ENCODE measurements at regions not wholly inside any gene's neighbourhood (a gene's known extent, or its start where the extent isn't known, plus 50 kb on each side); places are given as distances from the start of the nearest gene placed in this dataset.
"Not testable (repeated sequence)": the region's sequence is repeated elsewhere in the genome, so short reads cannot be mapped to it uniquely, and the experiment has no call there.

GRCh38 chr4:117588771-117589170 is 445.5 kb upstream of the NDST3 start:
- Histone ChIP-seq H3K4me3 (ENCODE audit: low read length) (no peak overlapping the region), H3F3A (ENCODE audit: insufficient read depth, low read length, poor library complexity, severe bottlenecking) (no peaks in the 10 kb centered on the region), H3K9me3 (ENCODE audit: low read length) (no peaks in the 10 kb centered on the region), H3K9me2 (ENCODE audit: insufficient read depth, low read length) (no peaks in the 10 kb centered on the region), H3K9ac (ENCODE audit: low read length) (no peak overlapping the region), H3K4me2 (ENCODE audit: low read length) (no peak overlapping the region), H3K36me3 (ENCODE audit: insufficient read depth, low read length) (no peaks in the 10 kb centered on the region), H2AFZ (ENCODE audit: low read depth, low read length) (no peak overlapping the region), H3K27ac (ENCODE audit: low read length) (no peak overlapping the region), H3K79me2 (replicated peaks; ENCODE audit: insufficient read depth, low read length) (no peaks in the 10 kb centered on the region), H3K27me3 (ENCODE audit: insufficient read depth, low read depth, low read length) (no peaks in the 10 kb centered on the region), H4K20me1 (ENCODE audit: insufficient read depth) (no peaks in the 10 kb centered on the region)
- TF ChIP-seq REST (IDR thresholded peaks at IDR 0.05; ENCODE audit: borderline replicate concordance) (no peak), POLR2AphosphoS5 (IDR thresholded peaks at IDR 0.05) (no peak), MXI1 (conservative IDR thresholded peaks at IDR 0.05; ENCODE audit: poor library complexity, severe bottlenecking) (no peak), SMC3 (conservative IDR thresholded peaks at IDR 0.05; ENCODE audit: poor library complexity) (no peak), TAF1 (IDR thresholded peaks at IDR 0.05; ENCODE audit: low read depth) (no peak), EZH2 (IDR thresholded peaks at IDR 0.05; ENCODE audit: borderline replicate concordance, insufficient read depth, low read length, poor library complexity, severe bottlenecking) (no peak), RAD21 (conservative IDR thresholded peaks at IDR 0.05) (no peak), CTCF (IDR thresholded peaks at IDR 0.05; ENCODE audit: poor library complexity, severe bottlenecking) (no peak), EP300 (conservative IDR thresholded peaks at IDR 0.05; ENCODE audit: poor library complexity, severe bottlenecking) (no peak)

GRCh38 chr4:117596917-117597480 is 437.3 kb upstream of the NDST3 start:
- Histone ChIP-seq H3K27ac (ENCODE audit: low read length) (no peak overlapping the region), H3K9ac (ENCODE audit: low read length) (no peak overlapping the region), H3F3A (ENCODE audit: insufficient read depth, low read length, poor library complexity, severe bottlenecking) (no peaks in the 10 kb centered on the region), H3K79me2 (replicated peaks; ENCODE audit: insufficient read depth, low read length) (no peaks in the 10 kb centered on the region), H3K9me2 (ENCODE audit: insufficient read depth, low read length) (no peaks in the 10 kb centered on the region), H2AFZ (ENCODE audit: low read depth, low read length) (no peak overlapping the region), H3K27me3 (ENCODE audit: insufficient read depth, low read depth, low read length) (no peaks in the 10 kb centered on the region), H3K4me2 (ENCODE audit: low read length) (no peak overlapping the region), H3K9me3 (ENCODE audit: low read length) (no peaks in the 10 kb centered on the region), H3K36me3 (ENCODE audit: insufficient read depth, low read length) (no peaks in the 10 kb centered on the region), H4K20me1 (ENCODE audit: insufficient read depth) (no peaks in the 10 kb centered on the region), H3K4me3 (ENCODE audit: low read length) (no peak overlapping the region)
- TF ChIP-seq EZH2 (IDR thresholded peaks at IDR 0.05; ENCODE audit: borderline replicate concordance, insufficient read depth, low read length, poor library complexity, severe bottlenecking) (no peak), RAD21 (conservative IDR thresholded peaks at IDR 0.05) (no peak), REST (IDR thresholded peaks at IDR 0.05; ENCODE audit: borderline replicate concordance) (no peak), CTCF (IDR thresholded peaks at IDR 0.05; ENCODE audit: poor library complexity, severe bottlenecking) (no peak), EP300 (conservative IDR thresholded peaks at IDR 0.05; ENCODE audit: poor library complexity, severe bottlenecking) (no peak), TAF1 (IDR thresholded peaks at IDR 0.05; ENCODE audit: low read depth) (no peak), MXI1 (conservative IDR thresholded peaks at IDR 0.05; ENCODE audit: poor library complexity, severe bottlenecking) (no peak), SMC3 (conservative IDR thresholded peaks at IDR 0.05; ENCODE audit: poor library complexity) (no peak), POLR2AphosphoS5 (IDR thresholded peaks at IDR 0.05) (no peak)

- H3K27me3 ChIP-seq (ENCODE audit: insufficient read depth, low read depth, low read length); H4K20me1 ChIP-seq (ENCODE audit: insufficient read depth); H2AFZ ChIP-seq (ENCODE audit: low read depth, low read length); H3K4me2 ChIP-seq (ENCODE audit: low read length); H3K36me3 ChIP-seq (ENCODE audit: insufficient read depth, low read length); H3K79me2 ChIP-seq (replicated peaks; ENCODE audit: insufficient read depth, low read length); H3K9ac ChIP-seq (ENCODE audit: low read length); H3K9me2 ChIP-seq (ENCODE audit: insufficient read depth, low read length); H3K9me3 ChIP-seq (ENCODE audit: low read length); H3K27ac ChIP-seq (ENCODE audit: low read length); H3F3A ChIP-seq (ENCODE audit: insufficient read depth, low read length, poor library complexity, severe bottlenecking); H3K4me3 ChIP-seq (ENCODE audit: low read length): not testable (repeated sequence)
These were observed 434.9 kb upstream of the NDST3 start for GRCh38 chr4:117599393-117599792.
